ENCODE measurements at regions not wholly inside any gene's neighbourhood (a gene's known extent, or its start where the extent isn't known, plus 50 kb on each side); places are given as distances from the start of the nearest gene placed in this dataset.
"Not testable (repeated sequence)": the region's sequence is repeated elsewhere in the genome, so short reads cannot be mapped to it uniquely, and the experiment has no call there.

GRCh38 chr10:63675171-63675570, 154.0 kb downstream of the REEP3 start:
- Histone ChIP-seq H3K9ac (ENCODE audit: low read length) (no peak overlapping the region), H3K27ac (ENCODE audit: low read length) (no peak overlapping the region), H2AFZ (ENCODE audit: low read depth, low read length) (no peak overlapping the region), H3K4me3 (ENCODE audit: low read length) (no peak overlapping the region), H3K4me2 (ENCODE audit: low read length) (peak overlapping the region; percentile 11; the same call in 1 of the 2 replicates), H3K36me3 (replicated peaks; ENCODE audit: low read depth, low read length) (no peaks in the 10 kb centered on the region), H4K20me1 (ENCODE audit: insufficient read depth, low read length) (no peaks in the 10 kb centered on the region), H3K9me3 (ENCODE audit: insufficient read depth, low read length) (no peaks in the 10 kb centered on the region), H3K79me2 (ENCODE audit: low read length) (no peaks in the 10 kb centered on the region), H3K27me3 (ENCODE audit: low read depth, low read length) (no peaks in the 10 kb centered on the region), H3K4me1 (ENCODE audit: low read length) (peaks cover 18% of the 10 kb centered on the region)
- no peak for TF ChIP-seq EZH2phosphoT487 (IDR thresholded peaks at IDR 0.05; ENCODE audit: low read depth)
- TF ChIP-seq, protein P1, sequence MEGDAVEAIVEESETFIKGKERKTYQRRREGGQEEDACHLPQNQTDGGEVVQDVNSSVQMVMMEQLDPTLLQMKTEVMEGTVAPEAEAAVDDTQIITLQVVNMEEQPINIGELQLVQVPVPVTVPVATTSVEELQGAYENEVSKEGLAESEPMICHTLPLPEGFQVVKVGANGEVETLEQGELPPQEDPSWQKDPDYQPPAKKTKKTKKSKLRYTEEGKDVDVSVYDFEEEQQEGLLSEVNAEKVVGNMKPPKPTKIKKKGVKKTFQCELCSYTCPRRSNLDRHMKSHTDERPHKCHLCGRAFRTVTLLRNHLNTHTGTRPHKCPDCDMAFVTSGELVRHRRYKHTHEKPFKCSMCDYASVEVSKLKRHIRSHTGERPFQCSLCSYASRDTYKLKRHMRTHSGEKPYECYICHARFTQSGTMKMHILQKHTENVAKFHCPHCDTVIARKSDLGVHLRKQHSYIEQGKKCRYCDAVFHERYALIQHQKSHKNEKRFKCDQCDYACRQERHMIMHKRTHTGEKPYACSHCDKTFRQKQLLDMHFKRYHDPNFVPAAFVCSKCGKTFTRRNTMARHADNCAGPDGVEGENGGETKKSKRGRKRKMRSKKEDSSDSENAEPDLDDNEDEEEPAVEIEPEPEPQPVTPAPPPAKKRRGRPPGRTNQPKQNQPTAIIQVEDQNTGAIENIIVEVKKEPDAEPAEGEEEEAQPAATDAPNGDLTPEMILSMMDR (IDR thresholded peaks at IDR 0.05; ENCODE audit: low read depth, low read length) = no peak

GRCh38 chr10:63677001-63677400, 155.8 kb downstream of the REEP3 start:
- Histone ChIP-seq H4K20me1 (ENCODE audit: insufficient read depth, low read length) (no peaks in the 10 kb centered on the region), H3K79me2 (ENCODE audit: low read length) (no peaks in the 10 kb centered on the region), H2AFZ (ENCODE audit: low read depth, low read length) (no peak overlapping the region), H3K9me3 (ENCODE audit: insufficient read depth, low read length) (no peaks in the 10 kb centered on the region), H3K4me2 (ENCODE audit: low read length) (no peak overlapping the region), H3K9ac (ENCODE audit: low read length) (no peak overlapping the region), H3K27ac (ENCODE audit: low read length) (no peak overlapping the region), H3K36me3 (replicated peaks; ENCODE audit: low read depth, low read length) (no peaks in the 10 kb centered on the region), H3K4me1 (ENCODE audit: low read length) (no peaks in the 10 kb centered on the region; the same call in 1 of the 2 replicates), H3K27me3 (ENCODE audit: low read depth, low read length) (no peaks in the 10 kb centered on the region), H3K4me3 (ENCODE audit: low read length) (no peak overlapping the region)
- TF ChIP-seq, protein P1 (IDR thresholded peaks at IDR 0.05; ENCODE audit: low read depth, low read length) = no peak
- TF ChIP-seq EZH2phosphoT487 (IDR thresholded peaks at IDR 0.05; ENCODE audit: low read depth) = no peak

DNA sequence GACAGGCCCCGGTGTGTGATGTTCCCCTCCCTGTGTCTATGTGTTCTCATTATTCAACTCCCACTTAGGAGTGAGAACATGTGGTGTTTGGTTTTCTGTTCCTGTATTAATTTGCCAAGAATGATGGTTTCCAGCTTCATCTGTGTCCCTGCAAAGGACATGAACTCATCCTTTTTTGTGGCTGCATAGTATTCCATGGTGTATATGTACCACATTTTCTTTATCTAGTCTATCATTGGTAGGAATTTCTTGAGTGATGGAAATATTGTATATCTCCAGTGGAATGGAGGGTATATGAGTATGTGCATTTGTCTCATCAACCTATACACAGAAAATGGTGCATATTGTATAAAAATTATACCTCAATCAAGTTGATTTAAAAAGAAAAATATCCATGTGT, 159.3 kb downstream of the REEP3 start:
- not testable (repeated sequence) for H3K9ac ChIP-seq (ENCODE audit: low read length); H3K4me1 ChIP-seq (ENCODE audit: low read length); H3K36me3 ChIP-seq (replicated peaks; ENCODE audit: low read depth, low read length); H3K79me2 ChIP-seq (ENCODE audit: low read length); H4K20me1 ChIP-seq (ENCODE audit: insufficient read depth, low read length); H2AFZ ChIP-seq (ENCODE audit: low read depth, low read length); H3K4me3 ChIP-seq (ENCODE audit: low read length); H3K27ac ChIP-seq (ENCODE audit: low read length); H3K9me3 ChIP-seq (ENCODE audit: insufficient read depth, low read length); H3K4me2 ChIP-seq (ENCODE audit: low read length); H3K27me3 ChIP-seq (ENCODE audit: low read depth, low read length)

GRCh38 chr10:63681993-63682697, 160.9 kb downstream of the REEP3 start:
- no peak overlapping the region for H2AFZ ChIP-seq (ENCODE audit: low read depth, low read length)
- no peak overlapping the region for H3K27ac ChIP-seq (ENCODE audit: low read length)
- TF ChIP-seq EZH2phosphoT487 (IDR thresholded peaks at IDR 0.05; ENCODE audit: low read depth) = no peak
- TF ChIP-seq, protein P1 (IDR thresholded peaks at IDR 0.05; ENCODE audit: low read depth, low read length) = no peak
- no peaks in the 10 kb centered on the region for H3K9me3 ChIP-seq (ENCODE audit: insufficient read depth, low read length)
- H3K79me2 ChIP-seq (ENCODE audit: low read length) = no peaks in the 10 kb centered on the region
- no peaks in the 10 kb centered on the region for H4K20me1 ChIP-seq (ENCODE audit: insufficient read depth, low read length)
- no peak overlapping the region for H3K4me2 ChIP-seq (ENCODE audit: low read length)
- H3K36me3 ChIP-seq (replicated peaks; ENCODE audit: low read depth, low read length) = no peaks in the 10 kb centered on the region
- H3K9ac ChIP-seq (ENCODE audit: low read length) = no peak overlapping the region
- H3K4me1 ChIP-seq (ENCODE audit: low read length) = no peaks in the 10 kb centered on the region
- H3K4me3 ChIP-seq (ENCODE audit: low read length) = no peak overlapping the region
- 0 out of 2 replicates have a peak, but pooled peaks cover 3% of the 10 kb centered on the region for H3K27me3 ChIP-seq (ENCODE audit: low read depth, low read length)

DNA sequence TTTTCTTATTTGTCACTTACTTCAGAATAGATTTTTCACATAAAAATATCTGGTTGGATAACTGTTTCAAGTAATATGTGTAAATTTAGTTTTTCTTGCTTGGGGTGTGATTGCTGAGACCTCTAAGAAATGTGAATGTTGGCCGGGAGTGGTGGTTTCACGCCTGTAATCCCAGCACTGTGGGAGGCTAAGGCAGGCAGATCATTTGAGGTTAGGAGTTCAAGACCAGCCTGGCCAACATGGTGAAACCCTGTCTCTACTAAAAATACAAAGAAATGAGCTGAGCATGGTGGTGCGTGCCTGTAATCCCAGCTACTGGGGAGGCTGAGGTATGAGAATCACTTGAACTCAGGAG, 161.5 kb downstream of the REEP3 start:
- not testable (repeated sequence) for H3K9me3 ChIP-seq (ENCODE audit: insufficient read depth, low read length); H3K4me3 ChIP-seq (ENCODE audit: low read length); H3K9ac ChIP-seq (ENCODE audit: low read length); H2AFZ ChIP-seq (ENCODE audit: low read depth, low read length); H3K79me2 ChIP-seq (ENCODE audit: low read length); H3K27ac ChIP-seq (ENCODE audit: low read length); H3K4me1 ChIP-seq (ENCODE audit: low read length); H3K4me2 ChIP-seq (ENCODE audit: low read length); H4K20me1 ChIP-seq (ENCODE audit: insufficient read depth, low read length); H3K27me3 ChIP-seq (ENCODE audit: low read depth, low read length); H3K36me3 ChIP-seq (replicated peaks; ENCODE audit: low read depth, low read length)
